GM12878 (cell line): ENCODE measurements at regions not wholly inside any gene's neighbourhood (a gene's known extent, or its start where the extent isn't known, plus 50 kb on each side); places are given as distances from the start of the nearest gene placed in this dataset.

ENCODE experiments used
- RAD21 ChIP-seq: IDR thresholded peaks from 2 replicates; pipeline ENCODE4 v1.6.1; 2011; ENCODE audit warnings: mild to moderate bottlenecking, low read depth, low read length, moderate library complexity; ENCODE audit not compliant: insufficient read depth
- TAF1 ChIP-seq: IDR thresholded peaks from 2 replicates; pipeline ENCODE4 v1.6.1; 2011; ENCODE audit warnings: mild to moderate bottlenecking, low read depth, low read length, borderline replicate concordance

GRCh38 chr12:76247992-76248391 lies 100.2 kb downstream of the BBS10 start:
- TF ChIP-seq RAD21 (no peak), TAF1 (no peak)
